H9 (cell line): ENCODE measurements at regions not wholly inside any gene's neighbourhood (a gene's known extent, or its start where the extent isn't known, plus 50 kb on each side); places are given as distances from the start of the nearest gene placed in this dataset.

ENCODE experiments used
- DNase-seq: peaks from one replicate; pipeline ENCODE4 v3.0.0-alpha.2; 2017
- H2AFZ ChIP-seq: one replicate; pipeline ENCODE4 v1.6.1; 2013; ENCODE audit warnings: mild to moderate bottlenecking, low read length, control low read depth, moderate library complexity
- H2AK5ac ChIP-seq: 2 replicates; pipeline ENCODE4 v1.6.1; 2013; ENCODE audit warnings: low read length, control low read depth, mixed read lengths; ENCODE audit not compliant: insufficient read length
- H2BK120ac ChIP-seq: one replicate; pipeline ENCODE4 v1.6.1; 2013; ENCODE audit warnings: low read depth, mild to moderate bottlenecking, low read length, control low read depth, inconsistent platforms; ENCODE audit not compliant: poor library complexity, severe bottlenecking
- H2BK12ac ChIP-seq: 2 replicates; pipeline ENCODE4 v1.6.1; 2013; ENCODE audit warnings: low read length, control low read depth, mixed read lengths, low read depth; ENCODE audit not compliant: insufficient read length
- H2BK15ac ChIP-seq: 2 replicates; pipeline ENCODE4 v1.6.1; 2013; ENCODE audit warnings: low read depth, low read length, control low read depth
- H2BK20ac ChIP-seq: one replicate; pipeline ENCODE4 v1.6.1; 2013; ENCODE audit warnings: low read depth, mild to moderate bottlenecking, low read length, control low read depth, inconsistent platforms; ENCODE audit not compliant: poor library complexity, severe bottlenecking
- H2BK5ac ChIP-seq: 2 replicates; pipeline ENCODE4 v1.6.1; 2013; ENCODE audit warnings: low read length, control low read depth, mixed read lengths; ENCODE audit not compliant: insufficient read length
- H3K14ac ChIP-seq: 2 replicates; pipeline ENCODE4 v1.6.1; 2013; ENCODE audit warnings: low read length, control low read depth; ENCODE audit not compliant: insufficient read depth
- H3K18ac ChIP-seq: 2 replicates; pipeline ENCODE4 v1.6.1; 2013; ENCODE audit warnings: low read depth, mild to moderate bottlenecking, mixed read lengths, low read length, control low read depth; ENCODE audit not compliant: insufficient read length
- H3K23ac ChIP-seq: 2 replicates; pipeline ENCODE4 v1.6.1; 2013; ENCODE audit warnings: low read length, control low read depth, mixed read lengths, low read depth; ENCODE audit not compliant: insufficient read length
- H3K23me2 ChIP-seq: 2 replicates; pipeline ENCODE4 v1.6.1; 2013; ENCODE audit warnings: low read depth, mild to moderate bottlenecking, mixed read lengths, low read length, control low read depth; ENCODE audit not compliant: insufficient read length, poor library complexity, severe bottlenecking
- H3K27ac ChIP-seq: 2 replicates; pipeline ENCODE4 v1.5.1; 2013; ENCODE audit warnings: low read length, control low read depth, mixed read lengths, low read depth; ENCODE audit not compliant: insufficient read length
- H3K27me3 ChIP-seq: 2 replicates; pipeline ENCODE4 v1.6.1; 2013; ENCODE audit warnings: low read length, control low read depth, inconsistent platforms; ENCODE audit not compliant: insufficient read depth
- H3K4ac ChIP-seq: 2 replicates; pipeline ENCODE4 v1.6.1; 2013; ENCODE audit warnings: low read depth, mild to moderate bottlenecking, control low read depth, inconsistent platforms, low read length, moderate library complexity
- H3K4me1 ChIP-seq: 2 replicates; pipeline ENCODE4 v1.6.1; 2013; ENCODE audit warnings: low read length, control low read depth, inconsistent platforms; ENCODE audit not compliant: insufficient read depth
- H3K4me2 ChIP-seq: 2 replicates; pipeline ENCODE4 v1.6.1; 2013; ENCODE audit warnings: low read length, control low read depth, mixed read lengths; ENCODE audit not compliant: insufficient read length, insufficient read depth
- H3K56ac ChIP-seq: 2 replicates; pipeline ENCODE4 v1.6.1; 2013; ENCODE audit warnings: low read depth, mild to moderate bottlenecking, mixed read lengths, low read length, control low read depth; ENCODE audit not compliant: insufficient read length
- H3K79me1 ChIP-seq: 2 replicates; pipeline ENCODE4 v1.6.1; 2013; ENCODE audit warnings: low read depth, mild to moderate bottlenecking, moderate library complexity, low read length, control low read depth, inconsistent platforms; ENCODE audit not compliant: insufficient read depth, poor library complexity, severe bottlenecking
- H3K79me2 ChIP-seq: 2 replicates; pipeline ENCODE4 v1.6.1; 2013; ENCODE audit warnings: low read length, control low read depth, inconsistent platforms; ENCODE audit not compliant: insufficient read depth
- H3K9ac ChIP-seq: 2 replicates; pipeline ENCODE4 v1.6.1; 2013; ENCODE audit warnings: low read length, control low read depth, mixed read lengths; ENCODE audit not compliant: insufficient read length; ENCODE audit errors: extremely low read depth
- H3K9me3 ChIP-seq: one replicate; pipeline ENCODE4 v1.6.1; 2013; ENCODE audit warnings: low read depth, low read length, inconsistent platforms; ENCODE audit not compliant: control insufficient read depth
- H3T11ph ChIP-seq: one replicate; pipeline ENCODE4 v1.6.1; 2013; ENCODE audit warnings: mild to moderate bottlenecking, low read length, control low read depth, inconsistent platforms
- H4K20me1 ChIP-seq: one replicate; pipeline ENCODE4 v1.6.1; 2013; ENCODE audit not compliant: control insufficient read depth, insufficient read length, insufficient read depth
- H4K5ac ChIP-seq: 2 replicates; pipeline ENCODE4 v1.6.1; 2013; ENCODE audit warnings: low read depth, mild to moderate bottlenecking, mixed read lengths, low read length, control low read depth; ENCODE audit not compliant: insufficient read length
- H4K8ac ChIP-seq: replicated peaks from 2 replicates; pipeline ENCODE4 v1.6.1; 2013; ENCODE audit warnings: low read length, control low read depth, mixed read lengths, low read depth; ENCODE audit not compliant: insufficient read length
- H4K91ac ChIP-seq: 2 replicates; pipeline ENCODE4 v1.6.1; 2013; ENCODE audit warnings: low read depth, mild to moderate bottlenecking, moderate library complexity, mixed read lengths, low read length, control low read depth; ENCODE audit not compliant: insufficient read length
- H3K27ac Mint-ChIP-seq, 3 experiments: 2 replicates in 2 of 3; 3 replicates in 1 of 3; pipeline ENCODE4 v1.8.0; 2020 to 2021; ENCODE audit warnings: mixed read lengths in 3 of 3, mild to moderate bottlenecking in 1 of 3, moderate library complexity in 1 of 3
- H3K27me3 Mint-ChIP-seq: 2 replicates; pipeline ENCODE4 v1.8.0; 2021; ENCODE audit warnings: low read depth, mild to moderate bottlenecking, moderate library complexity, mixed read lengths
- H3K36me3 Mint-ChIP-seq, 3 experiments: 2 replicates in 2 of 3; 3 replicates in 1 of 3; pipeline ENCODE4 v1.8.0; 2020 to 2021; ENCODE audit warnings: low read depth in 3 of 3, mixed read lengths in 3 of 3; ENCODE audit not compliant: insufficient read depth in 1 of 3
- H3K4me1 Mint-ChIP-seq, 2 experiments: 2 replicates each; pipeline ENCODE4 v1.8.0; 2020; ENCODE audit warnings: mixed read lengths in 2 of 2
- H3K4me3 Mint-ChIP-seq, 2 experiments: 2 replicates in 1 of 2; 3 replicates in 1 of 2; pipeline ENCODE4 v1.8.0; 2020 to 2021; ENCODE audit warnings: mild to moderate bottlenecking in 2 of 2, mixed read lengths in 2 of 2, moderate library complexity in 1 of 2
- H3K9me3 Mint-ChIP-seq, 2 experiments: 2 replicates in 1 of 2; 3 replicates in 1 of 2; pipeline ENCODE4 v1.8.0; 2020; ENCODE audit warnings: mild to moderate bottlenecking in 2 of 2, mixed read lengths in 2 of 2, moderate library complexity in 1 of 2
- CTCF ChIP-seq: fragments of 200-600 bp; sonication (generic); conservative IDR thresholded peaks from 3 replicates; pipeline ENCODE4 v1.8.0; 2021; ENCODE audit warnings: antibody characterized with exemption, mild to moderate bottlenecking
- WGBS: extraction: QIAGEN DNeasy Blood & Tissue Kit; methylation state at CpG from one replicate; pipeline ENCODE4 v1.1.7; 2013; ENCODE audit warnings: missing lambda C conversion rate, low lambda C conversion rate, mixed read lengths; ENCODE audit not compliant: insufficient read length; ENCODE audit errors: extremely low coverage; 5-methylcytosine and 5-hydroxymethylcytosine counted together

GRCh38 chr4:4606321-4606720 lies 64.5 kb upstream of the STX18 start:
- no peaks in the 10 kb centered on the region for H4K20me1 ChIP-seq
- H2BK5ac ChIP-seq = no peak overlapping the region
- no peak overlapping the region for H3K9ac ChIP-seq
- no peak overlapping the region for H2AK5ac ChIP-seq
- H3K14ac ChIP-seq = no peak overlapping the region
- no peak overlapping the region for H4K91ac ChIP-seq
- no peak overlapping the region for H2BK12ac ChIP-seq
- no peaks in the 10 kb centered on the region for H3K79me2 ChIP-seq
- Mint-ChIP-seq H3K4me1 (peaks cover 29 to 44% of the 10 kb centered on the region in 2 experiments), H3K9me3 (no peaks in the 10 kb centered on the region), H3K27ac (no peak overlapping the region), H3K36me3 (peaks cover 0 to 11% (median 0%) of the 10 kb centered on the region in 3 experiments; a peak in 4 of 7 replicates), H3K4me3 (no peak overlapping the region), H3K27me3 (peaks cover 15% of the 10 kb centered on the region)
- H3T11ph ChIP-seq = no peak overlapping the region
- H3K27me3 ChIP-seq = no peaks in the 10 kb centered on the region; the same call in 1 of the 2 replicates
- H3K9me3 ChIP-seq = no peaks in the 10 kb centered on the region
- H2BK20ac ChIP-seq = no peak overlapping the region
- H3K23me2 ChIP-seq = no peaks in the 10 kb centered on the region
- WGBS = no CpG with 5 or more reads among the region's 10 CpGs
- no peak overlapping the region for H3K23ac ChIP-seq
- H3K4ac ChIP-seq = no peak overlapping the region
- no peaks in the 10 kb centered on the region for H3K79me1 ChIP-seq
- no peak for DNase-seq
- H3K27ac ChIP-seq = no peak overlapping the region
- H3K4me1 ChIP-seq = peaks cover 2% of the 10 kb centered on the region; the same call in 1 of the 2 replicates
- no peak for TF ChIP-seq CTCF
- H3K56ac ChIP-seq = no peak overlapping the region
- no peak overlapping the region for H3K18ac ChIP-seq
- no peak overlapping the region for H3K4me2 ChIP-seq
- no peak overlapping the region for H4K5ac ChIP-seq
- H2AFZ ChIP-seq = no peak overlapping the region
- no peak overlapping the region for H2BK15ac ChIP-seq
- H2BK120ac ChIP-seq = no peak overlapping the region
- no peak overlapping the region for H4K8ac ChIP-seq
